A673 (cell line): ENCODE measurements at regions not wholly inside any gene's neighbourhood (a gene's known extent, or its start where the extent isn't known, plus 50 kb on each side); places are given as distances from the start of the nearest gene placed in this dataset.

Experiments used
- EZH2 ChIP-seq: fragments of 200-600 bp; sonication (generic); IDR thresholded peaks from 2 replicates; pipeline ENCODE4 v1.6.1; 2017; ENCODE audit warnings: borderline replicate concordance, low read depth, mild to moderate bottlenecking, mixed read lengths, antibody characterized with exemption, low read length; ENCODE audit not compliant: poor library complexity, severe bottlenecking
- TF ChIP-seq, protein P1 (sequence below): fragments of 300-800, 200-600 bp; sonication (generic); conservative IDR thresholded peaks from 2 replicates; pipeline ENCODE4 v1.5.1; 2017; ENCODE audit warnings: low read depth, mild to moderate bottlenecking, antibody characterized with exemption, low read length, moderate library complexity, mixed read lengths

DNA sequence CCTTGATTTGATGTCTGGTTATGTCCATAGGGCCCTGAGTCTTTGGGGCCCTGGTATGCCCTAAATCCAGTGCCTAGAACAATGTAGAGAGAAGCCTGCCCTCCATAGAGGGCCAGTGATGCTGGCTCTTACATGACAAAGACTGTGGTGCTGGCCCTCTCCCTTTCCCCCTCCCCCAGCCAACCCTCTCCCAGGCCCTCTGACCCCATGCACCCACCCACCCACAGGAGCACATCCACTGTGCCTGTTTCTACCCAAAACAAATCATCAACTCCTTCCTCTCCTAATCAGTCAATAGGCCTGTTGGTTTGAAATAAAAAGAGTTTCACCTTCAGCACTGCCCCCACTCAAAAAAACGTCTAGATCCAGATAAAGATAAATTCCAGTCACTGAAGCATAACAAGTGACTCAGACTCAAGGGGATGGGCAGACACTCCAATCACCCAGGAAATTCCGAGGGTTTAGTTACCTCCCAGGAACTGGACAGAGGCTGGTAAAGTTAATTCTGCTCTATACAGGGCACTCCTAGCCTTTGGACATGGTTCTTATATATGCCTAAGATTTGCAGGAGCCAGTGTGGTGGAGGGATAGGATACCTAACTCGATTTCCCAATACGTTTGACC, 144.8 kb upstream of the VANGL1 start:
- TF ChIP-seq, protein P1, sequence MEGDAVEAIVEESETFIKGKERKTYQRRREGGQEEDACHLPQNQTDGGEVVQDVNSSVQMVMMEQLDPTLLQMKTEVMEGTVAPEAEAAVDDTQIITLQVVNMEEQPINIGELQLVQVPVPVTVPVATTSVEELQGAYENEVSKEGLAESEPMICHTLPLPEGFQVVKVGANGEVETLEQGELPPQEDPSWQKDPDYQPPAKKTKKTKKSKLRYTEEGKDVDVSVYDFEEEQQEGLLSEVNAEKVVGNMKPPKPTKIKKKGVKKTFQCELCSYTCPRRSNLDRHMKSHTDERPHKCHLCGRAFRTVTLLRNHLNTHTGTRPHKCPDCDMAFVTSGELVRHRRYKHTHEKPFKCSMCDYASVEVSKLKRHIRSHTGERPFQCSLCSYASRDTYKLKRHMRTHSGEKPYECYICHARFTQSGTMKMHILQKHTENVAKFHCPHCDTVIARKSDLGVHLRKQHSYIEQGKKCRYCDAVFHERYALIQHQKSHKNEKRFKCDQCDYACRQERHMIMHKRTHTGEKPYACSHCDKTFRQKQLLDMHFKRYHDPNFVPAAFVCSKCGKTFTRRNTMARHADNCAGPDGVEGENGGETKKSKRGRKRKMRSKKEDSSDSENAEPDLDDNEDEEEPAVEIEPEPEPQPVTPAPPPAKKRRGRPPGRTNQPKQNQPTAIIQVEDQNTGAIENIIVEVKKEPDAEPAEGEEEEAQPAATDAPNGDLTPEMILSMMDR, result no peak
- TF ChIP-seq EZH2, result no peak
